GM19468 (cell line): ENCODE measurements at regions not wholly inside any gene's neighbourhood (a gene's known extent, or its start where the extent isn't known, plus 50 kb on each side); places are given as distances from the start of the nearest gene placed in this dataset.
"Not testable (repeated sequence)": the region's sequence is repeated elsewhere in the genome, so short reads cannot be mapped to it uniquely, and the experiment has no call there.

Experiments used
- ATAC-seq: cut with Tn5 transposase; IDR thresholded peaks from one replicate; pipeline ENCODE4 v1.9.1; 2021; ENCODE audit warnings: mild to moderate bottlenecking, moderate library complexity, moderate number of reproducible peaks; ENCODE audit not compliant: unreplicated experiment; ENCODE audit errors: extremely low read depth

- ATAC-seq, result no peak
Observed at GRCh38 chr6:23505026-23505425, 621.0 kb upstream of the NRSN1 start.

GRCh38 chr6:23510778-23511510 is 615.1 kb upstream of the NRSN1 start:
- ATAC-seq, result no peak

- ATAC-seq, result no peak
Observed at GRCh38 chr6:23511817-23512216, 614.2 kb upstream of the NRSN1 start.

GRCh38 chr6:23518294-23518693 is 607.7 kb upstream of the NRSN1 start:
- no peak for ATAC-seq

GRCh38 chr6:23522792-23523547 is 603.0 kb upstream of the NRSN1 start:
- no peak for ATAC-seq

- ATAC-seq, result no peak
Observed at GRCh38 chr6:23523771-23524170, 602.2 kb upstream of the NRSN1 start.

- ATAC-seq, result no peak
Observed at GRCh38 chr6:23524548-23524947, 601.5 kb upstream of the NRSN1 start.

- ATAC-seq, result no peak
Observed at GRCh38 chr6:23526526-23526925, 599.5 kb upstream of the NRSN1 start.

GRCh38 chr6:23529902-23530301 is 596.1 kb upstream of the NRSN1 start:
- ATAC-seq, result no peak

GRCh38 chr6:23531666-23532065 is 594.3 kb upstream of the NRSN1 start:
- ATAC-seq, result no peak

- no peak for ATAC-seq
Observed at GRCh38 chr6:23532227-23532626, 593.8 kb upstream of the NRSN1 start.

GRCh38 chr6:23533311-23533710 is 592.7 kb upstream of the NRSN1 start:
- ATAC-seq, result no peak

- no peak for ATAC-seq
Observed at GRCh38 chr6:23533944-23534343, 592.1 kb upstream of the NRSN1 start.

GRCh38 chr6:23534351-23534750 is 591.7 kb upstream of the NRSN1 start:
- no peak for ATAC-seq

- ATAC-seq, result no peak
Observed at GRCh38 chr6:23535101-23535500, 590.9 kb upstream of the NRSN1 start.

- ATAC-seq, result no peak
Observed at GRCh38 chr6:23537828-23538227, 588.2 kb upstream of the NRSN1 start.

GRCh38 chr6:23547851-23548250 is 578.2 kb upstream of the NRSN1 start:
- ATAC-seq, result no peak

- ATAC-seq, result not testable (repeated sequence)
Observed at GRCh38 chr6:23554953-23555352, 571.1 kb upstream of the NRSN1 start.

- ATAC-seq, result no peak
Observed at GRCh38 chr6:23559587-23560343, 566.2 kb upstream of the NRSN1 start.

- ATAC-seq, result no peak
Observed at GRCh38 chr6:23561732-23562131, 564.3 kb upstream of the NRSN1 start.

- no peak for ATAC-seq
Observed at GRCh38 chr6:23562554-23562953, 563.5 kb upstream of the NRSN1 start.
